GM18505 (cell line): ENCODE measurements at regions not wholly inside any gene's neighbourhood (a gene's known extent, or its start where the extent isn't known, plus 50 kb on each side); places are given as distances from the start of the nearest gene placed in this dataset.
"Not testable (repeated sequence)": the region's sequence is repeated elsewhere in the genome, so short reads cannot be mapped to it uniquely, and the experiment has no call there.

Experiments used
- ATAC-seq: cut with Tn5 transposase; IDR thresholded peaks from one replicate; pipeline ENCODE4 v1.9.1; 2021; ENCODE audit not compliant: unreplicated experiment
- POLR2A ChIP-seq: IDR thresholded peaks from 4 replicates; pipeline ENCODE4 v1.6.1; 2011; ENCODE audit warnings: borderline replicate concordance; ENCODE audit not compliant: insufficient read depth, insufficient read length; ENCODE audit errors: extremely low read depth

DNA sequence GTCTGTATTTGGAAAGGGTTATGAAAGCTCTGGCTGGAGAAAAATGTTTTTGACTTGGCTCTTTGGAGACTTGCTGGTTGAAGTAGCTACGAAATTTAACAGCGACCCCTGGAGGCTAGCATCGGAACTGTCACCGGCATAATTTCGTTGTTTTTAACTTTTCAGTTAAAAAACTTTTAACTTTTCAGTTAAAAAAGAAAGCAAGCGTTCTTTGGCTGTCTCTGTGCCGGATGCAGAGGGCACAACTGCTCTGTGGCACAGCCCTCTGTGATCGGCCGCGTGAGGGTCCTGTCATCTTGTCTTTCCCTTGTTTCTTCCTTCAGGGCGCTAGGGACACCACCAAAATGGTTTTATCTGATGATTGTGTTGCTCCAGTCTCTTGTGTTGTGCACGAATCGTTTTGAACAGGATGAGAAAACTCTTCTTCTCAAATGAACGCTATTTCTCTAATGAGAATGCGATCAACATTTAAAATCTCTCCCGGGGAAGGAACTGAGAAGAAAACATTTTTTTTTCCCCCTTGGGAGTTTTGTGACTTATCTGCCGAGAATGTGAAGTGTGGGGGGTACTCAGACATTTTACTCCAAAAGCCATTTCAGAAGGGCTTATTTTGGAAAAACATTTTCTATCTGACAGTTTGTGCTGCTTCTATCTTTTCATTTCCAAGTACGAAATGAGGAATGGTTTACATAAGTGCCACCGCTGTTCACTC lies 57.1 kb downstream of the ADCYAP1 start:
- no peak for ATAC-seq
- TF ChIP-seq POLR2A = no peak

- ATAC-seq = no peak
- no peak for TF ChIP-seq POLR2A
Measured at GRCh38 chr18:963276-963675, 58.6 kb downstream of the ADCYAP1 start.

- no peak for ATAC-seq
- no peak for TF ChIP-seq POLR2A
Measured at GRCh38 chr18:965921-966758, 61.5 kb downstream of the ADCYAP1 start.

GRCh38 chr18:966759-967576 lies 62.3 kb downstream of the ADCYAP1 start:
- ATAC-seq = no peak
- TF ChIP-seq POLR2A = no peak

- not testable (repeated sequence) for ATAC-seq
Measured at GRCh38 chr18:968910-969309, 64.2 kb downstream of the ADCYAP1 start.

GRCh38 chr18:969311-969710 lies 64.6 kb downstream of the ADCYAP1 start:
- ATAC-seq = not testable (repeated sequence)

DNA sequence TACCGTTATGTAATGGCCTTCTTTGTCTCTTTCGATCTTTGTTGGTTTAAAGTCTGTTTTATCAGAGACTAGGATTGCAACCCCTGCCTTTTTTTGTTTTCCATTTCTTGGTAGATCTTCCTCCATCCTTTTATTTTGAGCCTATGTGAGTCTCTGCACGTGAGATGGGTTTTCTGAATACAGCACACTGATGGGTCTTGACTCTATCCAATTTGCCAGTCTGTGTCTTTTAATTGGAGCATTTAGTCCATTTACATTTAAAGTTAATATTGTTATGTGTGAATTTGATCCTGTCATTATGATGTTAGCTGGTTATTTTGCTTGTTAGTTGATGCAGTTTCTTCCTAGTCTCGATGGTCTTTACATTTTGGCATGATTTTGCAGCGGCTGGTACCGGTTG lies 69.9 kb downstream of the ADCYAP1 start:
- ATAC-seq = not testable (repeated sequence)

GRCh38 chr18:976393-977128 lies 71.9 kb downstream of the ADCYAP1 start:
- ATAC-seq = not testable (repeated sequence)

GRCh38 chr18:977327-977726 lies 72.7 kb downstream of the ADCYAP1 start:
- not testable (repeated sequence) for ATAC-seq

- not testable (repeated sequence) for ATAC-seq
Measured at GRCh38 chr18:977732-978131, 73.1 kb downstream of the ADCYAP1 start.

DNA sequence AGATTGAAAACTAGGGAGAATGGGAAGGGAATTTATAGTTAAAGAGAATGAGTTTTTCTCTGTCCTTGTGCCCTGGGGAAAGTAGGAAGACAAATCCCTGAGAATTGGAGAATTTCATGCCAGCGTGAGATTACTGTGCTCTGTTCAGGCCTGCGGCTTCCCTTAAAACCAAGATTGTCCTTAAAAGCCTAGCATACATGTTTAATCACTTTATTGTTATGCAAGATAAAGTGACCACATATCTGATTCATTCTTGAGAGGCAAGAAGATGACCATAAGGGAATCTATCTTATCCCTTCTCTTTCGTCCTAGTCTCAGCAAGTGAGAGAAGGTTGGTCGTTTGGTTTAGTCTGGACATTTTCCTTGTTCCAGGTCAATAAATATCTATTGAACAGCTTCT lies 75.9 kb downstream of the ADCYAP1 start:
- no peak for TF ChIP-seq POLR2A
- no peak for ATAC-seq

- no peak for ATAC-seq
- no peak for TF ChIP-seq POLR2A
Measured at GRCh38 chr18:984004-984403, 79.3 kb downstream of the ADCYAP1 start.

GRCh38 chr18:985212-985661 lies 80.6 kb downstream of the ADCYAP1 start:
- ATAC-seq = no peak
- no peak for TF ChIP-seq POLR2A
